GM18868 (cell line): ENCODE measurements at regions not wholly inside any gene's neighbourhood (a gene's known extent, or its start where the extent isn't known, plus 50 kb on each side); places are given as distances from the start of the nearest gene placed in this dataset.
"Not testable (repeated sequence)": the region's sequence is repeated elsewhere in the genome, so short reads cannot be mapped to it uniquely, and the experiment has no call there.

Source experiments
- ATAC-seq: cut with Tn5 transposase; IDR thresholded peaks from one replicate; pipeline ENCODE4 v1.9.1; 2021; ENCODE audit warnings: mild to moderate bottlenecking, moderate library complexity; ENCODE audit not compliant: unreplicated experiment

- ATAC-seq: no peak
Observed at GRCh38 chr14:83129496-83129895, 1595.8 kb upstream of the SEL1L start.

GRCh38 chr14:83133981-83134645 is 1600.5 kb upstream of the SEL1L start:
- no peak for ATAC-seq

- no peak for ATAC-seq
Observed at GRCh38 chr14:83140756-83141155, 1607.1 kb upstream of the SEL1L start.

DNA sequence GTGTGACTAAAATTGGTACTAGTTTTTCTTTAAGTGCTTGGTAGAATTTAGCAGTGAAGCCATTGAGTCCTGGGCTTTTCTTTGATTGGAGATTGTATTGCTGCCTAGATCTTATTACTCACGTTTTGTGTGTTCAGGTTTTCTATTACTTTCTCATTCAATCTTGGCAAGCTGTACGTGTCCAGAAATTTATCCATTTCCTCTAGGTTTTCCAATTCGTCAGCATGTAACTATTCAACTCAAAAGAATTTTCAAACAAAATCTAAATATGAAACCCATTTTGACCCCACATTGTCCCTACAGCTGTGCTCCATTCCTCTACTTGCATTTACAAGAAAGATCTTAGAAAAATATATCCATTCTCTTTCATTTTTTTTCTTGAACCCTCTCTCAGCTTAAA is 1613.4 kb upstream of the SEL1L start:
- no peak for ATAC-seq

- ATAC-seq: no peak
Observed at GRCh38 chr14:83151571-83151970, 1617.9 kb upstream of the SEL1L start.

DNA sequence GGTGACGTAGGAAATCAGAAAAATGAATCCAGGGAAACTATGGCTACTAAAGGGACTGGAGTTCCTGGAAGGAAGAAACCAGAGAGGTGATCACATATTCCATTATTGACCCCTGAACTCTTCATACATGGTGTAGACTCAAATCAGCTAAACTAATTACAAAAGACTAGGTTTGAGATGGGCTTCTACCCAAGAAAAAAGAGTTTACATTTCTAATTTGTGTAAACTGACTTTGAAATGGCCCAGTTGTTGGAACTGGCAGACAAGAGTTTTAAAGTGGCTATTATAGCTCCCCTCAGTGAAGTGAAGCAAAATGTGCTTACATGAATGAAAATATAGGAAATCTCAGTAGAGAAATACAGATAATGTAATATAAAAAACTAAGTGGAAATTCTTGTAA is 1619.4 kb upstream of the SEL1L start:
- ATAC-seq: no peak

DNA sequence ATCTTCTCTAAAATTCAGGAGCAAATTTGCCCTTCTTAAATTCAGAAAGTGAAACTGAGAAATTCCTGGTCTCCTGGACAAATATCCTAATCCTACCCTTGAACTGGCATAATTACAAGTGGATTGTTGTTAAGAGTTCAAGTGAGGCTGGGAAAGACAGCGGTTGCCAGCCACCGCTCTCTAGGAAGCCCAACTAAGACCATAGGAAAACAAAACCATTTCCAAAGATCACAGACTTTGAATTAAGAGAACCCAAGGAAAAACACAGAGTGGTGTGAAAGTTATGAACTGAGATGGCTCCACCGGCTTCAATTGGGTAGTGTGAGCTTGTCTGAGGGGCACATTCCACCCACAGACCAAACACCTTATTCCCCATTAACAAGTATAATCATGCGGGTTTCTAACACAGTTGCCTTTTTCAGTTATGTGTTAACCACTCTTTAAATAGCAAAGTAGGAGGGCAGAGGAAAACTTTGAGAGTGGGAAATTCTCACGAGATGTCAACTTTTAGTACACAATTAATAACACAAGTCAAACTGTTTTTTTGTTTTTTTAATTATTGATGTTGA is 1628.8 kb upstream of the SEL1L start:
- ATAC-seq: no peak

DNA sequence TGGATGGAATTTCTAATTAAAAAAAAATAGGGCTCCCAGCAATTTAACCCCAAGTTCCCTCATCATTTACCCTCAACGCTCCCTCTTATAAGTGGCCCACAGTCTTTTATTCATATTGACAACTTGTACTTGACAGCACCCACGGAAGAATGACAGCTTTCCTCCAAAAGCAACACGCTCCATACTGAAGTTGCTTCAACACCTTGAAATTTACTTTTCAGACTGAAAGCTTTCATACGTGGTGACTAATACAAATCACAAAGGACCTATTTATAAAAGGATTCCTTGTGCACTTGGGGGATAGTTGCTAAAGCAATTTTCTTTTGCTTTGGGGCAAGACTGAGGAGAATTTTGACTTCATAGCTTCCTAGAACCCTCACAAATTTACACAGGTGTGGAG is 1629.4 kb upstream of the SEL1L start:
- ATAC-seq: no peak

DNA sequence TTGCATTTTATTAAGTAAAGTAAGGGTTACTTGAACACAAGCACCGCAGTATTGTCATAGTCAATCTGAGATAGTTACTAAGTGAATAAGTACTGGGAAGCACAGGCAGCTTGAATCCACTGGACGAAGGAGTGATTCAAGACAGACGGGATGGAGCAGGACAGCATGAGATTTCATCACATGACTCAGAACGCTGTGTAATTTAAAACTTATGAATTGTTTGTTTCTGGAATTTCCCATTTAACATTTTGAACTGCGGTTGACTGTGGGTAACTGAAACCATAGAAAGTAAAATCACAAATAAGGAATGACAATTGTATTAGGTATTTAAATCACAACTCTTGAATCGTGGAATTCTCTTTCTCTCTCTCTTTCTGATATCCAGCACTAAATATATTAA is 1630.4 kb upstream of the SEL1L start:
- no peak for ATAC-seq

DNA sequence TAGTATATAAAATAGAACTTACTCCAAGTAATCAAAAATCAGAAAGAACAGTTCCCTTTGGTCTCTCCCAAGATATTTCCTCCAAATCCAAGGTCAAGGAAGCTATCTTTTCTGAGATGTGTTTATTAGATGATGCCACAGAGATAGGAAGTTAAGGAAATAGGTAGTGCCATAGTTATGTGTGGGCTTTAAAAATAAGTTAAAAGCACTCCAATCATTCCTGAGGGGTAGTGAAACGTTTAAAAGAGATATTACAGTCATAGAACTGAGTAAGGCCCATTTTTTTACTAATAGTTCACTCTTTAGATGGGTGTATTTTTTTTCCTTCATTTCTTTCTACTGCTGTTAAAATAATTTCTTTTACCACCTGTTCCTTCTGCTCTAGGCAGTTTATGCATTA is 1630.9 kb upstream of the SEL1L start:
- ATAC-seq: no peak

- no peak for ATAC-seq
Observed at GRCh38 chr14:83170165-83170564, 1636.5 kb upstream of the SEL1L start.

DNA sequence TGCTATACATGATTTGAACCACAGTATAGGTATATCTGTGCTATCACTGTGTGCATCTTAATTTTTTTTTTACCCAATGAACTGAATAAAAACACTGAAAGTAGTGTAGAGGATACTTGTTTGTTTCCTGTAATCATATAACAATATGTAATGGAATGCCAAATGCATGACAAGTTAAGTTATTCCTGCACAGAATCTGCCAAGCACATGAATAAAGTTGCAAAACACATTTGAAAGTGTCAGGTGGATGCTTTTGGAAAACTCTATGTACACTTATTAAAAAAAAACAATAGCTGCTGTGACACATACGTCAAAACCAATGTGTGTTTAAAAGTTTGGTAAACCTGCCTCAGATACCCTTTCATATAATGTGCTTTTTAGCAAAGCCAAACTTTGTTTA is 1638.1 kb upstream of the SEL1L start:
- no peak for ATAC-seq

GRCh38 chr14:83172363-83172762 is 1638.7 kb upstream of the SEL1L start:
- ATAC-seq: no peak

DNA sequence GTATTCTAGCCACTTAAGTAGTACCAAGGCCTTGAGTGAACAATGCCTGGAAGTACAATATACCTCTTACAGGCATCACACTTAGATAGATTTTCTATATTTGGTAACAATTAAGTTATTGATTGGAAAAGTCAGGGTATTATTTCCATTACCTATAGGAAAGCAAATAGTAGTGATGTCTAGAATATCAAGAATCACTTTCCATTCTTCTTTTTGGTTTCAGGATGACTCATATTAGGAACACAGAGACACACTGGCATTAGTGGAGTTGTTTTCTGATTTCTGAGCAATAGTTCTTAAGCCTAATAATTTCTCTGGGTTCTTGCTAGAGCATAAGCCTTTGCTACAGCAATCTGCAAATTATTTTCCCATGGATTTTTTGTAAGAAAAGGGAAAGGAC is 1640.0 kb upstream of the SEL1L start:
- peak; percentile 88 for ATAC-seq

- ATAC-seq: no peak
Observed at GRCh38 chr14:83184531-83184930, 1650.9 kb upstream of the SEL1L start.

GRCh38 chr14:83188311-83188710 is 1654.7 kb upstream of the SEL1L start:
- ATAC-seq: not testable (repeated sequence)

GRCh38 chr14:83196236-83196635 is 1662.6 kb upstream of the SEL1L start:
- ATAC-seq: no peak

GRCh38 chr14:83197271-83197670 is 1663.6 kb upstream of the SEL1L start:
- ATAC-seq: no peak

GRCh38 chr14:83207550-83207949 is 1673.9 kb upstream of the SEL1L start:
- no peak for ATAC-seq

DNA sequence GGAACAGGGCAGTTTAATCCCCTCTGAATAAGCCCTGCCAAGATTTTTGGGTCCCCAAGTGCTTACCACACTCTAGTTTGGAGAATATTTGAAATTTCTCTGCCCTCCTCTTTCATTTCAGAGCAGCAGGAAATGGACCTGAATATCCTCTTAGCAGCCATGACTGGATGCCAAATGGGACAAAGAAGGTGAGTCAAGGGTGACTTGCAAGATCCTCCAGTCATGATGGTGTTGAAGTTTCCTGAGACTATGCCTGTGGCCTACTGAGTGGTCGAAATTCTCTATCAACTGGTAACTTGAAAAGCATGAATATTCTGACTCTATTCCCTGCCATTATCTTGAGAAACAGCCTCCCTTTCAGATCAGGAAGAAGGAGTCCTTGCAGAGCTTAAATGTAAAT is 1674.7 kb upstream of the SEL1L start:
- ATAC-seq: no peak

DNA sequence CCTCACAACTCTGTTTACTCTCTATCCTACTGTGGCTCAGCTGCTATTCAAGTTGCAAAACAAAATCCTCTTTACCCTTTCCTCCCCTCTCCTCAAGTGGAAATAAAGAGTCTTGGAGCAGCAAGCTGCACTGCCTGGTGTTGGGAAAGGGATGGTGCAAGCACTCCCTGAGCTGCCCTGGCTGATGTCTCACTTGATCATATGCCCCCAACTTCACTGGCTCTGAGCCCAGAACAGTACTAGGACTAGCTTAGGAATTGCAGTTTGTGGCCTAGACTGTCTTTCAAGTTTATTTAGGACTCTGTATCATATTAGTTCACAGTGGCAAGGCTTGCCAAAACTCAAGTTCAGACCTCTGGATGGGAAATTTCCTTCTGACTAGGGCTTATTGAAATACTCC is 1683.8 kb upstream of the SEL1L start:
- ATAC-seq: no peak

GRCh38 chr14:83247924-83248639 is 1714.4 kb upstream of the SEL1L start:
- no peak for ATAC-seq
